K562 (cell line): ENCODE measurements at regions not wholly inside any gene's neighbourhood (a gene's known extent, or its start where the extent isn't known, plus 50 kb on each side); places are given as distances from the start of the nearest gene placed in this dataset.

Experiments used
- ATAC-seq: fragments of 200-7000 bp; cut with Tn5 transposase; 3 replicates; pipeline ENCODE4 v1.9.1; 2020; ENCODE audit warnings: moderate library complexity
- BruUV-seq: library from RNA; stranded (reverse); fragments of 400-500 nt; replicated peaks from 2 replicates; lab custom pipeline; 2021; lab: Mats Ljungman, UMichigan
- CTCF ChIA-PET: fragments of 300-600 bp; formaldehyde crosslinking; extraction: SDS; loops from one replicate; lab custom pipeline; 2021; ENCODE audit warnings: low intra/inter-chr PET ratio; lab: Yijun Ruan, JAX
- POLR2A ChIA-PET: fragments of 300-600, 350-650 bp; sonication (Branson Sonifier 250); formaldehyde crosslinking; extraction: SDS; loops from one replicate; lab custom pipeline; 2021; ENCODE audit warnings: antibody characterized with exemption, inconsistent platforms; lab: Yijun Ruan, JAX
- DNase-seq, 4 experiments: peaks; one replicate each; pipeline versions ENCODE4 v3.0.0 to v3.0.0-alpha.2; 2011 to 2018; ENCODE audit warnings: low spot score in 3 of 4, mixed read lengths in 3 of 4; ENCODE audit errors: extremely low read depth in 1 of 4
- FAIRE-seq: peaks from 2 replicates; lab custom pipeline; 2011; peaks lifted over from hg19 to GRCh38; lab: Jason Lieb, UNC
- H2AFZ ChIP-seq: 2 replicates; pipeline ENCODE4 v1.6.0; 2011; ENCODE audit warnings: low read depth, low read length, control low read depth, inconsistent platforms
- H3K27ac ChIP-seq: fragments of 200-600 bp; 3 replicates; pipeline ENCODE4 v1.8.0; 2011; ENCODE audit warnings: low read depth, mild to moderate bottlenecking, control low read depth, inconsistent platforms, low read length, moderate library complexity, mixed read lengths; ENCODE audit errors: extremely low read depth
- H3K27me3 ChIP-seq, 2 experiments: fragments of 300-600 bp in 1 of 2; 2 replicates in 1 of 2; 3 replicates in 1 of 2; pipeline versions ENCODE4 v1.6.0 to v1.8.0; 2011; ENCODE audit warnings: inconsistent platforms in 2 of 2, low read length in 2 of 2, mild to moderate bottlenecking in 1 of 2, mixed read lengths in 1 of 2, moderate library complexity in 1 of 2; ENCODE audit not compliant: control insufficient read depth in 2 of 2, insufficient read depth in 2 of 2
- H3K36me3 ChIP-seq: fragments of 300-600 bp; 3 replicates; pipeline ENCODE4 v1.8.0; 2011; ENCODE audit warnings: mild to moderate bottlenecking, low read length, inconsistent platforms; ENCODE audit not compliant: control insufficient read depth, insufficient read depth
- H3K4me1 ChIP-seq, 2 experiments: fragments of 200-600 bp in 1 of 2; replicated peaks in 1 of 2; 2 replicates in 1 of 2; 3 replicates in 1 of 2; pipeline versions ENCODE4 v1.5.1 to v1.8.0; 2011; ENCODE audit warnings: inconsistent platforms in 2 of 2, low read length in 2 of 2, mild to moderate bottlenecking in 1 of 2, mixed read lengths in 1 of 2, moderate library complexity in 1 of 2; ENCODE audit not compliant: control insufficient read depth in 2 of 2, insufficient read depth in 2 of 2
- H3K4me2 ChIP-seq: 2 replicates; pipeline ENCODE4 v1.6.1; 2011; ENCODE audit warnings: low read length, control low read depth, inconsistent platforms, mixed read lengths; ENCODE audit not compliant: insufficient read depth
- H3K4me3 ChIP-seq: fragments of 200-600 bp; sonication (generic), shearing (Covaris generic); 2 replicates; pipeline ENCODE4 v1.5.1; 2016; ENCODE audit warnings: control low read depth, inconsistent platforms
- H3K79me2 ChIP-seq: fragments of 200-600 bp; 3 replicates; pipeline ENCODE4 v1.8.0; 2011; ENCODE audit warnings: low read length, inconsistent platforms; ENCODE audit not compliant: control insufficient read depth, insufficient read depth
- H3K9ac ChIP-seq, 2 experiments: 2 replicates each; pipeline versions ENCODE4 v1.6.0 to v1.6.1; 2011; ENCODE audit warnings: low read depth in 2 of 2, low read length in 2 of 2, control low read depth in 1 of 2, inconsistent platforms in 1 of 2, mild to moderate bottlenecking in 1 of 2, mixed read lengths in 1 of 2; ENCODE audit not compliant: insufficient read depth in 1 of 2
- H3K9me1 ChIP-seq: one replicate; pipeline ENCODE4 v1.6.0; 2011; ENCODE audit warnings: inconsistent platforms, mild to moderate bottlenecking, low read length, moderate library complexity; ENCODE audit not compliant: control insufficient read depth, insufficient read depth
- H3K9me3 ChIP-seq: replicated peaks from 2 replicates; pipeline ENCODE4 v1.5.1; 2011; ENCODE audit warnings: low read depth, low read length, inconsistent platforms; ENCODE audit not compliant: control insufficient read depth, insufficient read depth
- H4K20me1 ChIP-seq: replicated peaks from 2 replicates; pipeline ENCODE4 v1.6.1; 2011; ENCODE audit warnings: low read length, inconsistent platforms, mixed read lengths; ENCODE audit not compliant: control insufficient read depth, insufficient read depth
- ATF1 ChIP-seq, 2 experiments: fragments of 450-650 bp in 1 of 2; IDR thresholded peaks; 2 replicates each; pipeline ENCODE4 v1.6.1; 2016; ENCODE audit warnings: missing compliant biosample characterization in 1 of 2, missing genetic modification characterization in 1 of 2
- ATF3 ChIP-seq, 2 experiments: fragments of 450-650 bp in 1 of 2; sonication (generic) in 1 of 2; formaldehyde crosslinking in 1 of 2; IDR thresholded peaks in 1 of 2; conservative IDR thresholded peaks in 1 of 2; 2 replicates each; pipeline versions ENCODE4 v1.6.1 to v1.8.1; 2016 to 2023; ENCODE audit warnings: mild to moderate bottlenecking in 2 of 2, moderate library complexity in 2 of 2, inconsistent platforms in 1 of 2, missing genetic modification reagents in 1 of 2
- DIDO1 ChIP-seq: fragments of 450-650 bp; IDR thresholded peaks from 2 replicates; pipeline ENCODE4 v1.6.1; 2016; ENCODE audit warnings: low read depth, missing biosample characterization, missing genetic modification characterization
- DMBX1 ChIP-seq: fragments of 250-450 bp; sonication (Bioruptor Pico); IDR thresholded peaks from 2 replicates; pipeline ENCODE4 v1.8.0; 2022; ENCODE audit warnings: inconsistent platforms, mild to moderate bottlenecking, moderate library complexity, borderline replicate concordance
- HDAC8 ChIP-seq: fragments of 450-650 bp; IDR thresholded peaks from 2 replicates; pipeline ENCODE4 v1.6.1; 2016; ENCODE audit warnings: mild to moderate bottlenecking, missing genetic modification characterization, moderate library complexity, missing compliant biosample characterization
- JUND ChIP-seq, 2 experiments: IDR thresholded peaks; 2 replicates in 1 of 2; 3 replicates in 1 of 2; pipeline ENCODE4 v1.6.1; 2011; ENCODE audit warnings: borderline replicate concordance in 2 of 2, low read depth in 2 of 2, low read length in 2 of 2, improper control_type of control experiment in 1 of 2, missing biosample characterization in 1 of 2, missing genetic modification characterization in 1 of 2, missing genetic modification reagents in 1 of 2
- KAT2B ChIP-seq: IDR thresholded peaks from one replicate; pipeline ENCODE4 v1.6.1; 2012; ENCODE audit warnings: low read depth, mild to moderate bottlenecking, control low read depth, inconsistent platforms, low read length, moderate library complexity
- MBD1 ChIP-seq: fragments of 250-450 bp; sonication (Bioruptor Pico); IDR thresholded peaks from 2 replicates; pipeline ENCODE4 v1.8.0; 2022; ENCODE audit warnings: inconsistent platforms
- MEIS2 ChIP-seq: fragments of 450-650 bp; IDR thresholded peaks from 2 replicates; pipeline ENCODE4 v1.6.1; 2014; ENCODE audit warnings: mild to moderate bottlenecking; ENCODE audit not compliant: partially characterized antibody
- TFAP4 ChIP-seq: sonication (generic); formaldehyde crosslinking; IDR thresholded peaks from 2 replicates; pipeline ENCODE4 v1.8.0; 2022; ENCODE audit warnings: missing genetic modification reagents, mild to moderate bottlenecking, moderate library complexity, borderline replicate concordance
- ZNF24 ChIP-seq: fragments of 450-650 bp; IDR thresholded peaks from 2 replicates; pipeline ENCODE4 v1.6.1; 2016
- ZNF280B ChIP-seq: fragments of 250-450 bp; sonication (Bioruptor Pico); IDR thresholded peaks from 2 replicates; pipeline ENCODE4 v1.5.1; 2021; ENCODE audit warnings: mild to moderate bottlenecking
- ZNF780A ChIP-seq: fragments of 250-450 bp; sonication (Bioruptor Pico); IDR thresholded peaks from 2 replicates; pipeline ENCODE4 v1.5.0; 2021; ENCODE audit warnings: mild to moderate bottlenecking
- WGBS: fragments of 100-300 bp; shearing (Covaris generic); methylation state at CpG from one replicate; pipeline ENCODE4 v1.1.6; 2016; ENCODE audit warnings: low coverage, mixed read lengths; ENCODE audit not compliant: insufficient coverage; ENCODE audit errors: missing lambda C conversion rate; 5-methylcytosine and 5-hydroxymethylcytosine counted together
- in situ Hi-C: fragments of 300-500 bp; cut with MboI; formaldehyde crosslinking; loops from 4 replicates; pipeline ENCODE4 v1.15.0; 2018; ENCODE audit warnings: inconsistent platforms, mixed read lengths
- intact Hi-C: fragments of 100-400 bp; cut with micrococcal nuclease; formaldehyde crosslinking; loops from 2 replicates; pipeline ENCODE4 v1.14.2; 2022

GRCh38 chr5:51604324-51604723, 221.1 kb downstream of the ISL1 start:
- Histone ChIP-seq H3K4me2 (no peak overlapping the region), H3K36me3 (no peaks in the 10 kb centered on the region), H2AFZ (no peak overlapping the region), H3K79me2 (no peaks in the 10 kb centered on the region), H3K9ac (no peak overlapping the region), H3K4me3 (no peak overlapping the region), H4K20me1 (no peaks in the 10 kb centered on the region), H3K4me1 (no peaks in the 10 kb centered on the region), H3K9me3 (no peaks in the 10 kb centered on the region), H3K27ac (no peak overlapping the region), H3K27me3 (no peaks in the 10 kb centered on the region), H3K9me1 (no peaks in the 10 kb centered on the region)
- 0% methylated on average over 1 of the region's 1 CpG for WGBS
- DNase-seq = no peak
- ChIA-PET CTCF (no interaction called here), POLR2A (no interaction called here)
- intact Hi-C loops = no loop called here
- FAIRE-seq = no peak
- in situ Hi-C loops = no loop called here
- BruUV-seq = no TSS peak
- ATAC-seq = no peak
- TF ChIP-seq ATF3 (IDR thresholded peaks at IDR 0.05) = peak; percentile 69
- TF ChIP-seq ATF3 (CRISPR knock-in tag; conservative IDR thresholded peaks at IDR 0.05) = no peak
- no peak for TF ChIP-seq MEIS2
- no peak for TF ChIP-seq ZNF280B (CRISPR knock-in tag)
- no peak for TF ChIP-seq TFAP4 (CRISPR knock-in tag)
- no peak for TF ChIP-seq ZNF780A (CRISPR knock-in tag)
- no peak for TF ChIP-seq DMBX1 (CRISPR knock-in tag)
- no peak for TF ChIP-seq KAT2B
- TF ChIP-seq MBD1 (CRISPR knock-in tag) = no peak
- no peak for TF ChIP-seq DIDO1 (tag)
- no peak for TF ChIP-seq ZNF24
- no peak for TF ChIP-seq HDAC8 (tag)
- 0 out of 2 replicates have a peak, but pooled peaks have one; percentile 16 for TF ChIP-seq JUND (IDR thresholded peaks at IDR 0.05; ENCODE audit: borderline replicate concordance, low read depth, low read length)
- peak; percentile 43; the same call in 1 of the 3 replicates for TF ChIP-seq JUND (tag; IDR thresholded peaks at IDR 0.05; ENCODE audit: borderline replicate concordance, low read depth, low read length)
- TF ChIP-seq ATF1 (CRISPR knock-in tag; IDR thresholded peaks at IDR 0.05) = no peak
- TF ChIP-seq ATF1 (tag; IDR thresholded peaks at IDR 0.05) = 0 out of 2 replicates have a peak, but pooled peaks have one; percentile 23
